22Rv1 (cell line): ENCODE measurements at regions not wholly inside any gene's neighbourhood (a gene's known extent, or its start where the extent isn't known, plus 50 kb on each side); places are given as distances from the start of the nearest gene placed in this dataset.

Experiments
- ZFX ChIP-seq: fragments of 450-650 bp; IDR thresholded peaks from 2 replicates; pipeline ENCODE4 v1.6.1; 2017; ENCODE audit warnings: antibody characterized with exemption, borderline replicate concordance
- TF ChIP-seq, protein P1 (sequence below): fragments of 450-650 bp; IDR thresholded peaks from 2 replicates; pipeline ENCODE4 v1.5.1; 2017; ENCODE audit warnings: mild to moderate bottlenecking

DNA sequence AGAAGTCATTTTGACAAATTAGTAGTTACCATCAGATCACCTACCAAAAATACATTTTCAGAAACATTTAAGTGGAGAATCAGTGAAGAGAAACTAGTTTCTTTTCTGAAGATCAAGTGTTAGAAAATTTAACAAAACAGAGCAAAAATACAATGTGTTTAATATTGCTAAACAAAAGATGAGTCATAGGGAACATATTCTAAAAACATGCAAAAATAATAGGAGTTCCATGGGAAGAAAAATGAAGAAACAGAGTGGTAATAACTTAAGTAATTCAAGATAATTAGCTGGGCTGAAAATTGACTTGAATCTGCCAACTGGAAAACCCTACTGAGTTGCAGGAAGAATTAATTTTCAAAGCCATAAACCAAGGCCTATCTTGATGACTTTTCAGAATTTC is 111.5 kb upstream of the KITLG start:
- TF ChIP-seq, protein P1, sequence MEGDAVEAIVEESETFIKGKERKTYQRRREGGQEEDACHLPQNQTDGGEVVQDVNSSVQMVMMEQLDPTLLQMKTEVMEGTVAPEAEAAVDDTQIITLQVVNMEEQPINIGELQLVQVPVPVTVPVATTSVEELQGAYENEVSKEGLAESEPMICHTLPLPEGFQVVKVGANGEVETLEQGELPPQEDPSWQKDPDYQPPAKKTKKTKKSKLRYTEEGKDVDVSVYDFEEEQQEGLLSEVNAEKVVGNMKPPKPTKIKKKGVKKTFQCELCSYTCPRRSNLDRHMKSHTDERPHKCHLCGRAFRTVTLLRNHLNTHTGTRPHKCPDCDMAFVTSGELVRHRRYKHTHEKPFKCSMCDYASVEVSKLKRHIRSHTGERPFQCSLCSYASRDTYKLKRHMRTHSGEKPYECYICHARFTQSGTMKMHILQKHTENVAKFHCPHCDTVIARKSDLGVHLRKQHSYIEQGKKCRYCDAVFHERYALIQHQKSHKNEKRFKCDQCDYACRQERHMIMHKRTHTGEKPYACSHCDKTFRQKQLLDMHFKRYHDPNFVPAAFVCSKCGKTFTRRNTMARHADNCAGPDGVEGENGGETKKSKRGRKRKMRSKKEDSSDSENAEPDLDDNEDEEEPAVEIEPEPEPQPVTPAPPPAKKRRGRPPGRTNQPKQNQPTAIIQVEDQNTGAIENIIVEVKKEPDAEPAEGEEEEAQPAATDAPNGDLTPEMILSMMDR, result no peak
- TF ChIP-seq ZFX, result no peak
